GM23248 (cell line): ENCODE measurements at regions not wholly inside any gene's neighbourhood (a gene's known extent, or its start where the extent isn't known, plus 50 kb on each side); places are given as distances from the start of the nearest gene placed in this dataset.

Experiments used
- DNase-seq: peaks from one replicate; pipeline ENCODE4 v3.0.0-alpha.2; 2015
- H2AFZ ChIP-seq: fragments of 200-600 bp; sonication (generic); 2 replicates; pipeline ENCODE4 v1.6.1; 2016; ENCODE audit warnings: antibody characterized with exemption
- H3F3A ChIP-seq: fragments of 200-600 bp; sonication (generic); 2 replicates; pipeline ENCODE4 v1.6.1; 2016; ENCODE audit warnings: mild to moderate bottlenecking, antibody characterized with exemption, mixed run types; ENCODE audit not compliant: insufficient read depth
- H3K27ac ChIP-seq: fragments of 200-600 bp; sonication (generic); 2 replicates; pipeline ENCODE4 v1.5.1; 2016; ENCODE audit warnings: mild to moderate bottlenecking
- H3K27me3 ChIP-seq: fragments of 200-600 bp; sonication (generic); replicated peaks from 2 replicates; pipeline ENCODE4 v1.6.1; 2016; ENCODE audit warnings: mild to moderate bottlenecking; ENCODE audit not compliant: insufficient read depth
- H3K36me3 ChIP-seq: fragments of 200-600 bp; sonication (generic); 2 replicates; pipeline ENCODE4 v1.6.1; 2016; ENCODE audit warnings: low read depth, mild to moderate bottlenecking
- H3K4me1 ChIP-seq: fragments of 200-600 bp; sonication (generic); 2 replicates; pipeline ENCODE4 v1.6.1; 2016; ENCODE audit warnings: mild to moderate bottlenecking; ENCODE audit not compliant: insufficient read depth
- H3K4me2 ChIP-seq: fragments of 200-600 bp; sonication (generic); one replicate; pipeline ENCODE4 v1.6.1; 2016; ENCODE audit warnings: mild to moderate bottlenecking; ENCODE audit not compliant: unreplicated experiment
- H3K4me3 ChIP-seq: fragments of 200-600 bp; sonication (generic); 2 replicates; pipeline ENCODE4 v1.5.1; 2016; ENCODE audit warnings: mild to moderate bottlenecking
- H3K79me2 ChIP-seq: fragments of 200-600 bp; sonication (generic); 2 replicates; pipeline ENCODE4 v1.6.1; 2016; ENCODE audit warnings: mild to moderate bottlenecking; ENCODE audit not compliant: insufficient read depth
- H3K9ac ChIP-seq: fragments of 200-600 bp; sonication (generic); 2 replicates; pipeline ENCODE4 v1.6.1; 2016; ENCODE audit warnings: mild to moderate bottlenecking
- H3K9me2 ChIP-seq: fragments of 200-600 bp; sonication (generic); 2 replicates; pipeline ENCODE4 v1.6.1; 2016; ENCODE audit warnings: mixed run types, mild to moderate bottlenecking, moderate library complexity; ENCODE audit not compliant: insufficient read depth
- H3K9me3 ChIP-seq: fragments of 200-600 bp; sonication (generic); one replicate; pipeline ENCODE4 v1.6.1; 2017; ENCODE audit warnings: low read depth
- H4K20me1 ChIP-seq: fragments of 200-600 bp; sonication (generic); 2 replicates; pipeline ENCODE4 v1.6.0; 2016; ENCODE audit not compliant: insufficient read depth
- EZH2 ChIP-seq: fragments of 200-600 bp; sonication (generic); IDR thresholded peaks from 2 replicates; pipeline ENCODE4 v1.6.1; 2018; ENCODE audit warnings: antibody characterized with exemption, mild to moderate bottlenecking; ENCODE audit not compliant: insufficient read depth, poor library complexity, severe bottlenecking
- EZH2phosphoT487 ChIP-seq: fragments of 200-600 bp; sonication (generic); IDR thresholded peaks from 2 replicates; pipeline ENCODE4 v1.6.1; 2018; ENCODE audit warnings: antibody characterized with exemption, moderate library complexity, mild to moderate bottlenecking, low read depth; ENCODE audit not compliant: insufficient read depth
- WGBS, 2 experiments: methylation state at CpG; one replicate each; pipeline ENCODE4 v1.1.6; 2015 to 2017; ENCODE audit warnings: low lambda C conversion rate in 2 of 2, low coverage in 1 of 2; ENCODE audit errors: missing lambda C conversion rate in 2 of 2; 5-methylcytosine and 5-hydroxymethylcytosine counted together
- in situ Hi-C: fragments of 300-500 bp; cut with MboI; formaldehyde crosslinking; loops from 2 replicates; pipeline ENCODE4 v1.15.0; 2020

GRCh38 chr20:11755071-11755841 lies 162.4 kb upstream of the BTBD3 start:
- WGBS, 2 experiments = 16 to 20% methylated on average over 6 of the region's 6 CpGs
- peak; percentile 62 for DNase-seq

DNA sequence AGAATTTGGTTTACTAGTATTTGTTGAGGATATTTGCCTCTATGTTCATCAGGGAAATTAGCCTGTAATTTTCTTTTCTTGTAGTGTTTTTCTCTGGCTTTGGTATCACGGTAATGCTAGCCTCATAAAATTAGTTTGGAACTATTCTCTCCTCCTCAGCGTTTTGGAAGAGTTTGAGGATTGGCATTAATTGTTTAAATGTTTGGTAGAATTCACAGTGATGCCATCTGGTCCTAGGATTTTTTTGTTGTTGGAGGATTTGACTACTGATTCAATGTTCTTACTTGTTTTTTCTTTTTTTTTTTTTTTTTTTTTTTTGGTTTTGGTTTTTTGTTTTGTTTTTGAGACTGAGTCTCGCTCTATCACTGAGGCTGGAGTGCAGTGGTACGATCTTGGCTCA lies 156.2 kb upstream of the BTBD3 start:
- H4K20me1 ChIP-seq = no peaks in the 10 kb centered on the region
- no peak for DNase-seq
- in situ Hi-C loops = no loop called here
- TF ChIP-seq EZH2phosphoT487 = no peak
- TF ChIP-seq EZH2 = no peak
- H3K27me3 ChIP-seq = no peaks in the 10 kb centered on the region
- no peak overlapping the region for H3K4me3 ChIP-seq
- H3K4me2 ChIP-seq = no peak overlapping the region
- no peak overlapping the region for H3K9ac ChIP-seq
- H3K27ac ChIP-seq = no peak overlapping the region
- peaks cover 2% of the 10 kb centered on the region; the same call in 1 of the 2 replicates for H3K4me1 ChIP-seq
- WGBS, 2 experiments = 29 to 42% methylated on average over 4 of the region's 4 CpGs
- no peaks in the 10 kb centered on the region; the same call in 1 of the 2 replicates for H3K9me2 ChIP-seq
- no peaks in the 10 kb centered on the region for H3K79me2 ChIP-seq
- 0 out of 2 replicates have a peak, but pooled peaks cover 2% of the 10 kb centered on the region for H3F3A ChIP-seq
- H3K36me3 ChIP-seq = no peaks in the 10 kb centered on the region
- H3K9me3 ChIP-seq = no peaks in the 10 kb centered on the region
- no peak overlapping the region for H2AFZ ChIP-seq

More at GRCh38 chr20:11755071-11755841, 162.4 kb upstream of the BTBD3 start:
- H4K20me1 ChIP-seq = no peaks in the 10 kb centered on the region
- no peak for TF ChIP-seq EZH2
- no peak for TF ChIP-seq EZH2phosphoT487
- peak overlapping the region; percentile 67 for H2AFZ ChIP-seq
- H3K9ac ChIP-seq = no peak overlapping the region
- in situ Hi-C loops = no loop called here
- no peaks in the 10 kb centered on the region for H3K36me3 ChIP-seq
- H3K27ac ChIP-seq = peak overlapping the region; percentile 36; the same call in 1 of the 2 replicates
- no peaks in the 10 kb centered on the region; the same call in 1 of the 2 replicates for H3K9me2 ChIP-seq
- peak overlapping the region; percentile 64 for H3K4me2 ChIP-seq
- H3K9me3 ChIP-seq = no peaks in the 10 kb centered on the region
- no peaks in the 10 kb centered on the region for H3K79me2 ChIP-seq
- H3K27me3 ChIP-seq = no peaks in the 10 kb centered on the region
- H3K4me3 ChIP-seq = peak overlapping the region; percentile 30; the same call in 1 of the 2 replicates
- peaks cover 12% of the 10 kb centered on the region for H3K4me1 ChIP-seq
- H3F3A ChIP-seq = peaks cover 10% of the 10 kb centered on the region; the same call in 1 of the 2 replicates

GRCh38 chr20:11766961-11767360 lies 150.7 kb upstream of the BTBD3 start:
- Histone ChIP-seq H3F3A (peaks cover 11% of the 10 kb centered on the region; the same call in 1 of the 2 replicates), H3K9me3 (no peaks in the 10 kb centered on the region), H4K20me1 (no peaks in the 10 kb centered on the region), H3K27me3 (no peaks in the 10 kb centered on the region), H3K9me2 (no peaks in the 10 kb centered on the region), H3K4me2 (peak overlapping the region; percentile 42), H3K4me1 (peaks cover 19% of the 10 kb centered on the region), H3K36me3 (no peaks in the 10 kb centered on the region), H3K4me3 (0 out of 2 replicates have a peak overlapping the region, but pooled peaks have one; percentile 24), H3K79me2 (no peaks in the 10 kb centered on the region), H3K9ac (no peak overlapping the region), H3K27ac (no peak overlapping the region), H2AFZ (peak overlapping the region; percentile 55)
- peak; percentile 65 for DNase-seq
- no peak for TF ChIP-seq EZH2
- no peak for TF ChIP-seq EZH2phosphoT487
- 11 to 21% methylated on average over 6 of the region's 6 CpGs for WGBS, 2 experiments
- in situ Hi-C loops = no loop called here

GRCh38 chr20:11769825-11770224 lies 147.9 kb upstream of the BTBD3 start:
- 38 to 40% methylated on average over 3 of the region's 3 CpGs for WGBS, 2 experiments
- H3K9ac ChIP-seq = no peak overlapping the region
- TF ChIP-seq EZH2phosphoT487 (no peak), EZH2 (no peak)
- peaks cover 11% of the 10 kb centered on the region; the same call in 1 of the 2 replicates for H3F3A ChIP-seq
- H3K4me3 ChIP-seq = no peak overlapping the region
- H3K4me2 ChIP-seq = peak overlapping the region; percentile 34
- no peaks in the 10 kb centered on the region for H3K36me3 ChIP-seq
- DNase-seq = peak; percentile 47
- no peaks in the 10 kb centered on the region for H3K9me2 ChIP-seq
- H3K27ac ChIP-seq = no peak overlapping the region
- no peak overlapping the region; the same call in 1 of the 2 replicates for H2AFZ ChIP-seq
- H3K9me3 ChIP-seq = no peaks in the 10 kb centered on the region
- in situ Hi-C loops = no loop called here
- H4K20me1 ChIP-seq = no peaks in the 10 kb centered on the region
- H3K4me1 ChIP-seq = peaks cover 19% of the 10 kb centered on the region
- H3K27me3 ChIP-seq = no peaks in the 10 kb centered on the region
- no peaks in the 10 kb centered on the region for H3K79me2 ChIP-seq
